ENCODE measurements at regions not wholly inside any gene's neighbourhood (a gene's known extent, or its start where the extent isn't known, plus 50 kb on each side); places are given as distances from the start of the nearest gene placed in this dataset.
"Not testable (repeated sequence)": the region's sequence is repeated elsewhere in the genome, so short reads cannot be mapped to it uniquely, and the experiment has no call there.

GRCh38 chr11:114802878-114803277, 124.6 kb downstream of the NXPE2 start:
- Mint-ChIP-seq H3K36me3 (ENCODE audit: insufficient read depth, unreplicated experiment) (no peaks in the 10 kb centered on the region), H3K4me3 (ENCODE audit: low read depth, unreplicated experiment) (no peak overlapping the region), H3K27ac (ENCODE audit: unreplicated experiment) (no peak overlapping the region), H3K27me3 (ENCODE audit: unreplicated experiment) (peaks cover 36% of the 10 kb centered on the region), H3K9me3 (ENCODE audit: low read depth, unreplicated experiment) (peaks cover 12% of the 10 kb centered on the region), H3K4me1 (ENCODE audit: low read depth, unreplicated experiment) (no peaks in the 10 kb centered on the region)
- intact Hi-C loops (cut with micrococcal nuclease; ENCODE audit: unreplicated experiment) = no loop called here
- DNase-seq = no peak
- BruUV-seq (replicated peaks) = no TSS peak
- TF ChIP-seq CTCF (IDR thresholded peaks at IDR 0.05; ENCODE audit: unreplicated experiment) = no peak
- CTCF ChIA-PET = no interaction called here

- H3K9me3 Mint-ChIP-seq (ENCODE audit: low read depth, unreplicated experiment); CTCF ChIA-PET; H3K4me3 Mint-ChIP-seq (ENCODE audit: low read depth, unreplicated experiment): not testable (repeated sequence)
Measured at GRCh38 chr11:114805431-114805830, 127.1 kb downstream of the NXPE2 start.

GRCh38 chr11:114811971-114812370, 133.6 kb downstream of the NXPE2 start:
- Mint-ChIP-seq H3K27ac (ENCODE audit: unreplicated experiment) (no peak overlapping the region), H3K4me3 (ENCODE audit: low read depth, unreplicated experiment) (no peak overlapping the region), H3K9me3 (ENCODE audit: low read depth, unreplicated experiment) (no peaks in the 10 kb centered on the region), H3K36me3 (ENCODE audit: insufficient read depth, unreplicated experiment) (no peaks in the 10 kb centered on the region), H3K27me3 (ENCODE audit: unreplicated experiment) (no peaks in the 10 kb centered on the region), H3K4me1 (ENCODE audit: low read depth, unreplicated experiment) (no peaks in the 10 kb centered on the region)
- no TSS peak for BruUV-seq (replicated peaks)
- intact Hi-C loops (cut with micrococcal nuclease; ENCODE audit: unreplicated experiment) = no loop called here
- DNase-seq = no peak
- no peak for TF ChIP-seq CTCF (IDR thresholded peaks at IDR 0.05; ENCODE audit: unreplicated experiment)
- CTCF ChIA-PET = no interaction called here

More at GRCh38 chr11:114805431-114805830, 127.1 kb downstream of the NXPE2 start:
- H3K36me3 Mint-ChIP-seq (ENCODE audit: insufficient read depth, unreplicated experiment); intact Hi-C loops (cut with micrococcal nuclease; ENCODE audit: unreplicated experiment); H3K27ac Mint-ChIP-seq (ENCODE audit: unreplicated experiment); DNase-seq; BruUV-seq (replicated peaks); H3K4me1 Mint-ChIP-seq (ENCODE audit: low read depth, unreplicated experiment): not testable (repeated sequence)
- H3K27me3 Mint-ChIP-seq (ENCODE audit: unreplicated experiment) = peaks cover 15% of the 10 kb centered on the region

- Mint-ChIP-seq H3K9me3 (ENCODE audit: low read depth, unreplicated experiment) (no peaks in the 10 kb centered on the region), H3K4me3 (ENCODE audit: low read depth, unreplicated experiment) (no peak overlapping the region), H3K27me3 (ENCODE audit: unreplicated experiment) (no peaks in the 10 kb centered on the region), H3K27ac (ENCODE audit: unreplicated experiment) (no peak overlapping the region), H3K36me3 (ENCODE audit: insufficient read depth, unreplicated experiment) (no peaks in the 10 kb centered on the region), H3K4me1 (ENCODE audit: low read depth, unreplicated experiment) (no peaks in the 10 kb centered on the region)
- BruUV-seq (replicated peaks) = no TSS peak
- intact Hi-C loops (cut with micrococcal nuclease; ENCODE audit: unreplicated experiment) = no loop called here
- CTCF ChIA-PET = no interaction called here
- no peak for TF ChIP-seq CTCF (IDR thresholded peaks at IDR 0.05; ENCODE audit: unreplicated experiment)
- DNase-seq = no peak
Measured at GRCh38 chr11:114812733-114813132, 134.4 kb downstream of the NXPE2 start.

GRCh38 chr11:114813189-114813718, 134.9 kb downstream of the NXPE2 start:
- BruUV-seq (replicated peaks) = no TSS peak
- no peak for TF ChIP-seq CTCF (IDR thresholded peaks at IDR 0.05; ENCODE audit: unreplicated experiment)
- no peak overlapping the region for H3K4me3 Mint-ChIP-seq (ENCODE audit: low read depth, unreplicated experiment)
- no peaks in the 10 kb centered on the region for H3K9me3 Mint-ChIP-seq (ENCODE audit: low read depth, unreplicated experiment)
- no peak overlapping the region for H3K27ac Mint-ChIP-seq (ENCODE audit: unreplicated experiment)
- CTCF ChIA-PET = no interaction called here
- intact Hi-C loops (cut with micrococcal nuclease; ENCODE audit: unreplicated experiment) = no loop called here
- H3K36me3 Mint-ChIP-seq (ENCODE audit: insufficient read depth, unreplicated experiment) = no peaks in the 10 kb centered on the region
- DNase-seq = no peak
- H3K27me3 Mint-ChIP-seq (ENCODE audit: unreplicated experiment) = no peaks in the 10 kb centered on the region
- H3K4me1 Mint-ChIP-seq (ENCODE audit: low read depth, unreplicated experiment) = no peaks in the 10 kb centered on the region
